NCI-H226 (cell line): ENCODE measurements at regions not wholly inside any gene's neighbourhood (a gene's known extent, or its start where the extent isn't known, plus 50 kb on each side); places are given as distances from the start of the nearest gene placed in this dataset.

ENCODE experiments used
- DNase-seq: peaks from one replicate; pipeline ENCODE4 v3.0.0-alpha.2; 2015

GRCh38 chr1:81617308-81617967, 183.3 kb upstream of the ADGRL2 start:
- DNase-seq, result peak; percentile 8

- no peak for DNase-seq
Observed at GRCh38 chr1:81613803-81614202, 186.9 kb upstream of the ADGRL2 start.

GRCh38 chr1:81607924-81608323, 192.8 kb upstream of the ADGRL2 start:
- no peak for DNase-seq

- DNase-seq, result no peak
Observed at GRCh38 chr1:81607086-81607485, 193.6 kb upstream of the ADGRL2 start.

DNA sequence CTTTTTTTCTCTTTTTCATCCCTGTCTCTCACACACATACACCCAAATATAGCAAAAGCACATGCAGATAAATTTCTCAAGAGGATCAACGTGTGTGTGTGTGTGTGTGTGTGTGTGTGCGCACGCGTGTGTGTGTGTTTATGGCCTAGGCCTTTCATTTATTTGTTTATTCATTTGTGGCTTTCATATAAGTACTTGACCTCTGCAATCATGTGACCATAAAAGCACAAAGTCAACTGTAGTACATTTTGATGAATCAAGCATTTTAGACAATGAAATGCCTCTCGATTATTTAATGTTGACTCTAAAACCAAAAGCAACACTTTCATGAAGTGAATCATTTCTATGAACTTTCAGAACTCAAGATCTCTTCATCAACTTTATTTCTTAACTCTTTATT, 194.1 kb upstream of the ADGRL2 start:
- no peak for DNase-seq

DNA sequence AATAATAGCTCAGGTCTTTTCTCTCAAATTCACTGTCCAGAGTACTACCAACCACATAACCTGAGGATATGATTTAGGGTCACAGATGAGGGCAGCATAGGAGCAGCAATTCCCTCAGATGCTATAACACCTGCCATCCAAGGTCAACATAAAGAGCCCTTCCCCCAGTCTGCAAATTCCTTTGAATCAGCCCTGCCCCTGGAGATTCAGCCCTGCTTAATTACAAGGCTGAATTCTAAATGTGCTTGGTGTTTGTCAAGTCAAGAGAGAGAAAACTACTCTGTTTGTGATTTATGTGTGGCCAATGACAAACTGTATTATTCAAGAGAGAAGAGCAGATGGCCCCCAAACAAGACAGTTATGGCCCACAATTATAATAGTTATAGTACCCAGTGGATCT, 195.7 kb upstream of the ADGRL2 start:
- DNase-seq, result no peak

- no peak for DNase-seq
Observed at GRCh38 chr1:81600878-81601622, 199.7 kb upstream of the ADGRL2 start.

- DNase-seq, result no peak
Observed at GRCh38 chr1:81600363-81600762, 200.4 kb upstream of the ADGRL2 start.

DNA sequence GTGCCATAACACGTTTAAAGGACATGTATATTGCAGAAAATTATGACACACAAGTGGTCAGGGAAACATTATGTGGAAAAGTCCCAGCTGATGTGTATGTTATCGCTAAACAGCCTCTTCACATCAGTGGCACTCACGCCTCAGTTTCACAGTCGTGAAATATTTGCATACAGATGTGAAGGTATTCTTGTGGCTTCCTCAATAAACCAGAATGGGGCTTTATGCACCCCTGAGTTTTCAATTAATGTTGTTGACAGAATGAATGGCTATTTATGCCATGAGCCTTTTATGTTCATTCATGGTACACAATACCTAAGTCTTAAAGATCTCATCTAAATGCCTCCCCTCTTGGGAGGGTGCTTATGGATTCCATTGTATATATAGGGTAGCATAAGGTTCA, 202.1 kb upstream of the ADGRL2 start:
- no peak for DNase-seq

DNA sequence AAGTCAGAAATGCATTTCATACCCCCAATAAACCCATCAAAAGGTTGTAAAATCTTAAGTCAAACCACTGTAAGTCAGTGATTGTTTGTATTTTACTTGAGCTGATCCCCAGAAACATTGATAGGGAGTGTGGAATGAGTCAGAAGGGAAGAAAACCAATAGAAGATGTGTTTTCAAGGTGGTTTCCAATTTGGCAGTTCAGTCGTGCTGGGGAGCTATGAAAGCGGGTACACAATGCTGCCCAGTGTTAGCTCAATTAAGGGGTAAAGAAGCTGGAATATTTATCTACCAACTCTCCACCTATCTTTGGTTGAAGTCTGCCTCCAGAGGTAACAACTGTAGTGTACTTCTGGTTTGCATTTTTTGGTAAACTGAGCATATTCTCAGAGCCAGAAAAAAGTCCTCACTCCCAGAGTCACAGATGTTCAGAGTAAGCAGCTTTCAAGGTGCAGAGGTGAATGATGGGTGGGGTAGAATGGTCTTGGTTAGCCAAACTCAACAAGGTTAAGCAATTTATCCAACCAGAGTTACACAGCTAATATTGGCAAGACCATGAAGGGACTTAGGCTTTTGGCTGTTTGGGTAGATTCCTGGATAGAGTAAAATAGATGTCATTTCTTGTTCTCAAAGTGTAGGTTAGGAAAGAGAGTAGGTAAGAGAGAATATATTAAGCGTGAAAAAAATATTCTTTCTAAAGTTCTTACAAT, 202.9 kb upstream of the ADGRL2 start:
- no peak for DNase-seq

DNA sequence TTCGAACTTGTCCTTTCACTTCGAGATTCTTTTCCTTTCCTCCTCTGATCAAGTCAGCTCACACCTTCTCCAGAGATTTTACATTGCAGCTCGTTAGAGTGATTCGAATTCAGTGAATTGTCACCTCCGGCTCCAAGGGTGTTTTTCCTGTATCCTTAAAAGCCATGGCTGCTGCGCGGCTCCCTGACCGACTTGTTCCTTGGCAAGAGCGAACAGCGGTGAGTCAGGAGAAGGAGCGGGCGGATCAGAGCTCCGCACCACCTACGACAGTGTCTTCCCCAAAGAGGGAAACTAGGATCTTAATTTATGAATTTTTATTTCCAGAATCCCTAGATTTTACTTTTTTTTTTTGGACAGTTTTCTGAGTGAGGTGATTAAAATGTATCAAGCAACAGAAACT, 204.4 kb upstream of the ADGRL2 start:
- DNase-seq, result no peak

DNA sequence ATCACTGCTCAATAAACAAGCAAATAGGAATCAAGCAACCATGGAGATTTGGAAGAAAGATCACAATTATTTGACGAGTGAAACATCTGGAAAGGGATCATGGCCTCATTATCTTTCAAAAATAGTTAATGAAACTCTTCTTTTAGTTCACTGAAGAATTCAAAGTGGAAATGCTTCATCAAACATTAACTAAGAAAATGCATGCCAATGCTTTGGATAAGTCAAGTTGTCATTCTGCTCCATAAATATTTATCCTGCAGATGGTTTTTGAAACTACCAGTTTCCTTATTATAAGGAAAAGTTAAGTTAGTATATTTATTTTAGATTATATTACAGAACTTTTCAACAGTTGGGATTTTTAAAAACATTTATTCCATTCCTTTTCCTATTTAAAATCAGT, 206.5 kb upstream of the ADGRL2 start:
- DNase-seq, result no peak

- no peak for DNase-seq
Observed at GRCh38 chr1:81592233-81592632, 208.5 kb upstream of the ADGRL2 start.

DNA sequence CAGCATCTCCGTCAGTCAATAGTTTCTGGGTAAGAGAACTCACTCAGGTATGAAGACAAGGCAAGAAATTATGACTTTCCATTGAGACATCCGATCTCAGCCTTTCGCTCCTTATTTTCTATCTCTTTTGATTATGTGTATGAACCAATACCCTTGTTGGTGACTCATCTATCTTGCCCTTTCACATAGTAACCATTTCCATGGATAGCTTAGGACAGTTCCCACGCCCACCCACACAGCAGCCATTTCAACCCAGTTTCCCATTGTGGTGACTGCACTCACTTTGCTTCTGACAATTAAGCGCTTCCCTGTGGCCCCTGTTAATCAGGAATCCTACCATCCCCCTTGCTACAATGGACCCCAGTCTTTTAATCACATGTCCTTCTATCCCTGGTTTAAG, 210.6 kb upstream of the ADGRL2 start:
- no peak for DNase-seq

GRCh38 chr1:81588149-81588548, 212.6 kb upstream of the ADGRL2 start:
- DNase-seq, result no peak

DNA sequence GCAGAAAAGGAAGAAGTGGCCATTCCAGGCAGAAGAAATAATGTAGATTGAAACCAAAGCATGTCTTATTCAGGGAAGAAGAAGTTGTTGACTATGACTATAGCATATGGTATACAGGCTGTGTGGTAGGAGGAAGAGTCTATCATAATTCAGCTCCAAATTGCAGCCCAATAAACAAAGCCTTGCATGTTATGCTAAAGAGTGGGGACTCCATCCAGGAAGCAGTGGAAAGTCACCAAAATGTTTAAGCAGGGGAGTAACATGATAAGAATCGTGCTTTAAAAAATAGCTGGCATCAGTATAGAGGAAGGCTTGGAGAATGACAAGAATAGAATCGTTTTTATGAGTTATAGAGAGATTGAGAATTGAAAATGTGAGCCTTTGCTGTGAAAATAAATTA, 213.3 kb upstream of the ADGRL2 start:
- DNase-seq, result no peak

DNA sequence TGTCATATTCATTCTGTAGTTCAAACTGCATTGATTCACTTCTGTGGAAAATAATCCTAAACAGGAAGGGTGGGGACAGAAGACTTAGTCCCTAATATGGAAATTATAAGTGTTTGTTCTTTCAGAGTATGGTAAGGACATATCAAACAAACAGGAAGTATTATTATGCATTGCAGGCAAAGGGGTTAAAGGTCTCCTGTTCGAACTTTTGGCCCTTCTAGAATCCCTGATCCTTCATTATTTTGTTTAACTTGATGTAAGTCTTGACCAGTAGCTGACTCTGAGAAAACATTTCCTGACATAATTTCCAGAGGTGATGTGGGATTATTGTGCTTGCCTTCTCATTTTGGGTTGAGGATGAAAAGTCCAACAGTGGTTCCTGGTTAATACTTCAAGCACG, 215.4 kb upstream of the ADGRL2 start:
- DNase-seq, result no peak

- DNase-seq, result no peak
Observed at GRCh38 chr1:81584398-81584797, 216.3 kb upstream of the ADGRL2 start.

DNA sequence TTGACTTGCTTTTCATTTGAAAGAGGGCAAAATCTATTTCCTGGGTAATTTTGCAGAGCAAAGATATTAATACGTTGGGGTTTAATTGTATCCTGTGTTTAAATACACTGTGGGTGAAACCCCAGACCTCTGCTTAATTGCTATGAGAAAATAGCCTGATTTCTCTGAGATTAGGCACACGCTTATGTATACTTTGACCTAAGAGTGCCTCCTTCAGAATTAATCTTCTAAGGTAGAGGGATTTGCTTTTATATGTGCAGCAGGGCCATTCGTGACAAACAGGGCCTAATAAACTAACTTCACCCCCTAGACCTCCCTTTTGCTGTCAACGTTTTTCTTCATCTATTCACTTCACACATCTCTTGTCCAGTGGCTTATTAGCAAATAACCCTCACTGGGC, 216.9 kb upstream of the ADGRL2 start:
- no peak for DNase-seq

GRCh38 chr1:81582467-81582986, 218.2 kb upstream of the ADGRL2 start:
- peak; percentile 28 for DNase-seq

GRCh38 chr1:81578867-81579266, 221.9 kb upstream of the ADGRL2 start:
- no peak for DNase-seq

- no peak for DNase-seq
Observed at GRCh38 chr1:81577004-81577697, 223.6 kb upstream of the ADGRL2 start.

- no peak for DNase-seq
Observed at GRCh38 chr1:81574408-81574807, 226.3 kb upstream of the ADGRL2 start.
